Skeletal muscle cell (primary cell): ENCODE measurements at regions not wholly inside any gene's neighbourhood (a gene's known extent, or its start where the extent isn't known, plus 50 kb on each side); places are given as distances from the start of the nearest gene placed in this dataset.
A peak's percentile ranks its signal among the peaks of the same experiment; 100 is the strongest.
"Not testable (repeated sequence)": the region's sequence is repeated elsewhere in the genome, so short reads cannot be mapped to it uniquely, and the experiment has no call there.

Source experiments
- DNase-seq: peaks from one replicate; pipeline ENCODE4 v3.0.0-alpha.2; 2010; ENCODE audit warnings: low read depth
- H3K4me3 ChIP-seq: 2 replicates; pipeline ENCODE4 v1.5.1; 2011; ENCODE audit warnings: low read depth, mild to moderate bottlenecking, control low read depth, low read length, moderate library complexity

GRCh38 chr3:140802898-140803297 lies 125.0 kb downstream of the TRIM42 start:
- DNase-seq, H3K4me3 ChIP-seq: not testable (repeated sequence)

- no peak for DNase-seq
- no peak overlapping the region for H3K4me3 ChIP-seq
Observed at GRCh38 chr3:140809316-140809715, 131.5 kb downstream of the TRIM42 start.

GRCh38 chr3:140816372-140817195 lies 125.1 kb upstream of the SLC25A36 start:
- DNase-seq, result no peak

GRCh38 chr3:140821493-140821892 lies 120.1 kb upstream of the SLC25A36 start:
- DNase-seq, result no peak
- no peak overlapping the region for H3K4me3 ChIP-seq

More at GRCh38 chr3:140816372-140817195, 125.1 kb upstream of the SLC25A36 start:
- no peak overlapping the region for H3K4me3 ChIP-seq

GRCh38 chr3:140822401-140823047 lies 119.1 kb upstream of the SLC25A36 start:
- no peak for DNase-seq
- no peak overlapping the region for H3K4me3 ChIP-seq

GRCh38 chr3:140823106-140823505 lies 118.5 kb upstream of the SLC25A36 start:
- no peak for DNase-seq
- no peak overlapping the region for H3K4me3 ChIP-seq

- no peak for DNase-seq
Observed at GRCh38 chr3:140827894-140828293, 113.7 kb upstream of the SLC25A36 start.

GRCh38 chr3:140828585-140828984 lies 113.1 kb upstream of the SLC25A36 start:
- no peak for DNase-seq
- H3K4me3 ChIP-seq, result no peak overlapping the region

More at GRCh38 chr3:140827894-140828293, 113.7 kb upstream of the SLC25A36 start:
- no peak overlapping the region for H3K4me3 ChIP-seq

- no peak overlapping the region for H3K4me3 ChIP-seq
Observed at GRCh38 chr3:140829796-140830195, 111.8 kb upstream of the SLC25A36 start.

GRCh38 chr3:140830391-140830790 lies 111.2 kb upstream of the SLC25A36 start:
- H3K4me3 ChIP-seq, result no peak overlapping the region
- no peak for DNase-seq

More at GRCh38 chr3:140829796-140830195, 111.8 kb upstream of the SLC25A36 start:
- no peak for DNase-seq

- no peak for DNase-seq
- H3K4me3 ChIP-seq, result no peak overlapping the region
Observed at GRCh38 chr3:140832883-140833282, 108.8 kb upstream of the SLC25A36 start.

GRCh38 chr3:140834266-140835037 lies 107.2 kb upstream of the SLC25A36 start:
- H3K4me3 ChIP-seq, result no peak overlapping the region
- DNase-seq, result no peak

- no peak overlapping the region for H3K4me3 ChIP-seq
- no peak for DNase-seq
Observed at GRCh38 chr3:140842984-140843649, 98.5 kb upstream of the SLC25A36 start.

GRCh38 chr3:140843656-140844055 lies 98.0 kb upstream of the SLC25A36 start:
- H3K4me3 ChIP-seq, result no peak overlapping the region

GRCh38 chr3:140844072-140844471 lies 97.6 kb upstream of the SLC25A36 start:
- H3K4me3 ChIP-seq, result no peak overlapping the region

More at GRCh38 chr3:140843656-140844055, 98.0 kb upstream of the SLC25A36 start:
- no peak for DNase-seq

GRCh38 chr3:140845882-140846281 lies 95.8 kb upstream of the SLC25A36 start:
- no peak for DNase-seq

More at GRCh38 chr3:140844072-140844471, 97.6 kb upstream of the SLC25A36 start:
- DNase-seq, result no peak

GRCh38 chr3:140848666-140849065 lies 93.0 kb upstream of the SLC25A36 start:
- DNase-seq, result no peak
- no peak overlapping the region for H3K4me3 ChIP-seq

More at GRCh38 chr3:140845882-140846281, 95.8 kb upstream of the SLC25A36 start:
- H3K4me3 ChIP-seq, result no peak overlapping the region

- DNase-seq, result peak; percentile 44
- no peak overlapping the region for H3K4me3 ChIP-seq
Observed at GRCh38 chr3:140850210-140850955, 91.3 kb upstream of the SLC25A36 start.

- H3K4me3 ChIP-seq, result no peak overlapping the region
- no peak for DNase-seq
Observed at GRCh38 chr3:140854961-140855360, 86.7 kb upstream of the SLC25A36 start.
